ENCODE measurements at regions not wholly inside any gene's neighbourhood (a gene's known extent, or its start where the extent isn't known, plus 50 kb on each side); places are given as distances from the start of the nearest gene placed in this dataset.

GRCh38 chr6:99017150-99017549 is 69.4 kb upstream of the FBXL4 start:
- TF ChIP-seq CTCF (conservative IDR thresholded peaks at IDR 0.05; ENCODE audit: low read depth, low read length) = no peak
- TF ChIP-seq EZH2 (IDR thresholded peaks at IDR 0.05; ENCODE audit: borderline replicate concordance, low read depth, low read length, poor library complexity, severe bottlenecking) = no peak

All from A673 (cell line).